ENCODE measurements at regions not wholly inside any gene's neighbourhood (a gene's known extent, or its start where the extent isn't known, plus 50 kb on each side); places are given as distances from the start of the nearest gene placed in this dataset.
"Not testable (repeated sequence)": the region's sequence is repeated elsewhere in the genome, so short reads cannot be mapped to it uniquely, and the experiment has no call there.

DNA sequence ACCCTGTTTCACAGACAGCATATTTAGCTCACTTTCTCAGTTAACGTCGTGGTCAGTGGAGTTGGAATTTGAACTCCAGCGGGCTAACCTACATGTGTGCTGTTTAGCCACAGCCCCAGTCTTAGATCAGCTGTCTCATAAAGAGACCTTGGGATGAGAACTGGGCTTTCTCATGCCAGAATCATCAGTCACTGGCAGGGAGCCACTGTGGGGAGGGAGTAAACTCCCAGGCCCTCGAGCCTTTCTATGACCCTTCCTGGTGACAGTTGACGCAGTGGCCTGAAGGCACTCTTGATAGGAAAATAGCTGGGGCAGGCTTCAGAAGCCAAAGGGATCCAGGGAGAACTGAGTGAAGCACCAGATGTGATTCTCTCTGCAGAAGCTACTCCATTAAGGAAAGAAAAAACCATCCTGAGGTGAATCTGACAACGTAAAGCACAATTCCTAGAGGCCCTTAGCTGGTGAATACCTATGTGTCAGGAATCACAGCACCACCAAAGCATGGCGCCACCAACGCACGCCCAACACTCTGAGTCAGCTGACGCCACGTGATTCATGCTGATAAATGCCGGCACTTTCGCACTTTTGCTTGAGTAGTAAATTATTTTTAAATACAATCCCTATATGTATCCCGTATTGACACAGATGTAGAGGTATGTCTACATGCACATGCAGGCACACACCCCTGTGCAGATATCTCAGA lies 279.6 kb upstream of the TMEM132C start:
- no peak for DNase-seq (ENCODE audit: low read depth in 2 of 2)

DNA sequence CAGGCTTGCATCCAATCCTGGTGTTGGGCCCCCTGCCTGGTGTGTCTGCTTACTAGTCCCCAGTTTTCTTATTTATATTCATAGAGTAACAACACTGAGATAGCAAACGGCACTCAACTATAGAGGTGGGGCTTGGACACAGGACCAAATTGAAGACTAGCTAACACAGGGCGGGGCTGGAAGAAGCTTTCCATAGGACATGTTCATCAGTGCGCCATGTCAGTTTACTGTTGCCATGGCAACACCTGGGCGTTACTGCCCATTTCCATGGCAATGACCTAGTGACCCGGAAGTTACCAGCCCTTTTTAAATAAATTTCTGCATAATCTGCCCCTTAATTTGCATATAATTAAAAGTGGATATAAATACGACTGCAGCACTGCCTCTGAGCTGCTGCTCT lies 275.5 kb upstream of the TMEM132C start:
- no peak for DNase-seq (ENCODE audit: low read depth in 2 of 2)

- DNase-seq (ENCODE audit: low read depth in 2 of 2), result no peak
These were observed 268.0 kb upstream of the TMEM132C start for GRCh38 chr12:127998988-127999387.

DNA sequence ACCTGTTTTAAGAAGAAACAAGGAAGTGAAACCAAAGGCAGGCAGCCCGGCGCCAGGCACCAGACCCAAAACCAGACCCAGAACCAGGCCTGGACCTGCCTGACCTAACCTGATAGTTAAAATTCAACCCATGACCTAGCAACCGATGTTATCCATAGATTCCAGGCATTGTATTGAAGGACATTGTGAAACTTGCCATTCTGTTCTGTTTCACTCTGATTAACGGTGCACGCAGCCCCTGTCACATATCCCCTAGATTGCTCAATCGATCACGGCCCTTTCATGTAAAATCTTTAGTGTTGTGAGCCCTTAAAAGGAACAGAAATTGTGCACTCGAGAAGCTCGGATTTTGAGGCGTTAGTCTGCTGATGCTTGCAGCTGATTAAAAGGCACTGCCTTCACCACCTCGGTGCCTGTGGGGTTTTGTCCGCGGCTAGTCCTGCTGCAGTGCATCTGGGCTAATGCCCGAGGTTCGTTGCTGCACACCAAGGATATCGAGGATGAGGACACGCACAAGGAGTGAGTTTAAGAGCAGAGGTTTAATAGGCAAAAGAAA lies 262.5 kb upstream of the TMEM132C start:
- DNase-seq (ENCODE audit: low read depth in 2 of 2), result no peak

DNA sequence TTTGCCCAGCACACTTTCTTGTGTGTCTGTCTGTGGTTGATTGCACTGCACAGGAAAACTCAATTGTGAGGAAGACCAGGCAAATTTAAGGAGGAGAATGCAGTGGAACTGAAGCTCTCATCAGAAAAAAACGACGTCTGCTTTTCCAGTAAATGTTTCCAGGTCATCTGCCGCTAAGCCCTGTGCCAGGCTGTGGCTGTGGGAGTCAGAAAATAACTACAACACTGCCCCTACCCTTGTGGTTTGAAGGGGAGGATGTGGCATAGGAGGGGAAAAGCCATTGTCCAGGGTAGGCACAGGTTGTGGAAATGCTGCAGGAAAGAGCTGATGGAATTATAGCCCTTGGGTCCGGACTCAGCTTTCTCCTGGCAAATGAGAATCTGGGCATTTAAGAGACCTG lies 259.7 kb upstream of the TMEM132C start:
- no peak for DNase-seq (ENCODE audit: low read depth in 2 of 2)

DNA sequence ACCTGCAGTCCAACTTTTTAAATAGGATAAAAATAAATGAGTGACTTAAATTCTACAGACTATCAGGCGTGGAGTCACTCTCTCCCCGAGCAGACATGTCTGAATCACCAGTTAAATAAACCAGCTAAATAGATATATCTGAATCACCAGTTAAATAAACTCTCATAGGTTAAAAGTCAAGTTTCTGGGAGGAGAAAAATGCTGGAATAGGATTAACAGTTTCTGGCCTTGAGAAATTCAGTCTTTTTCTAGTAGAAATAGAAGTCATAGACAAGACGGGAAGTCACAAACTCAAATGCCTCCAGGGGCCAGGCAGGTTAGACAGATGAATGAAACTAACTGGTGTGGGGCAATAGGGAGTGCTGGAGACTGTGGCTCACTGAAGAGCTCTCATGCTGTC lies 258.6 kb upstream of the TMEM132C start:
- no peak for DNase-seq (ENCODE audit: low read depth in 2 of 2)

DNA sequence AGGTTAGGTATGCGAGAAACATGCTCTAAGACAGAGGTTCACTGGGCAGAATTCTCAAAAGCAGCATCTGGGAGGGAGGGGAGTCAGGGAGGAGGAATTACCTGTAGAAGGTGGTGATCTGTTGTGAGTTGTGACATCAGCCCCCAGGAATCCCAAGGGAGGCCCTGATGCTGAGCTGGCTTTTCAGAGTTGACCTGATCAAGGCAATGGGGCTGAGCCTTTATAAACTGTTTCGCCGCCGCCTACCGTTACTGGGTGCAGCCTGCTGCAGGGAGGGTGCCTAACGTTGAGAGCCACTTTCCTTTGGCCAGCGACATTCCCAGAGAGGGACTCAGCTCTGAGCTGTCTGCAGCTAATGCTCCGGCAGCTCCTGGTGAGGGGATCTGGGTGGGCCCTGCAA lies 257.9 kb upstream of the TMEM132C start:
- no peak for DNase-seq (ENCODE audit: low read depth in 2 of 2)

GRCh38 chr12:128012110-128012509 lies 254.9 kb upstream of the TMEM132C start:
- no peak for DNase-seq (ENCODE audit: low read depth in 2 of 2)

DNA sequence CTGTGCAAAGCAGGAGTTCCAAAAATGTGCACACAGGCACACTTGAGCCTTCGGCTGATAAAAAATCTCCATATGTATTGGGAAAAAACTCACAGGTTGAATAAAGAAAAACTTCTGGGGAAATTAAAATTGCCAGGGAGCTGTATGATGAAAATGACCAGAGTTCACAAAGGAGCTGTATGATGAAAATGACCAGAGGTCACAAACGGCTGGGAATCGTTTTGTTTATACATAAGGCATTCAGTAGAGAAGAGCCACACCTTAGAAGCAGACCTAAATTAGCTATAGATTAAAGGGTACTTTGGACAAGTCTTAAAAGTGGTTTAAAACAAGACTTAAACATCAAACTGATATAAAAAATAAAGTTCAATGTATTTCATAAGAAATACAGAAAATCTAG lies 251.7 kb upstream of the TMEM132C start:
- DNase-seq (ENCODE audit: low read depth in 2 of 2), result no peak

DNA sequence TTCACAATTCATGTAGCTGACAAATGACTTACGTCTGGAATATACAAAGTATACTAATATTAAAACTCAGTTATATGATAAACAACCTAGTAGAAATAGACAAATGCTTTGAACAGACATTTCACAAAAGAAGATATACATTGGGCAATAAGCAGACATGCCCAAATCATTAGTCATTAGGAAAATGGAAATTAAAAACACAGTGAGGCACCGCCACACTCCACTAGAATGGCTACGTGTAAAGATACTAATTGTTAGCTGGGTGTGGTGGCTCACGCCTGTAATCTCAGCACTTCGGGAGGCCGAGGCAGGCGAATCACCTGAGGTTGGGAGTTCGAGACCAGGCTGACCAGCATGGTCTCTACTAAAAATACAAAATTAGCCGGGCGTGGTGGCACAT lies 248.9 kb upstream of the TMEM132C start:
- DNase-seq (ENCODE audit: low read depth in 2 of 2), result no peak

DNA sequence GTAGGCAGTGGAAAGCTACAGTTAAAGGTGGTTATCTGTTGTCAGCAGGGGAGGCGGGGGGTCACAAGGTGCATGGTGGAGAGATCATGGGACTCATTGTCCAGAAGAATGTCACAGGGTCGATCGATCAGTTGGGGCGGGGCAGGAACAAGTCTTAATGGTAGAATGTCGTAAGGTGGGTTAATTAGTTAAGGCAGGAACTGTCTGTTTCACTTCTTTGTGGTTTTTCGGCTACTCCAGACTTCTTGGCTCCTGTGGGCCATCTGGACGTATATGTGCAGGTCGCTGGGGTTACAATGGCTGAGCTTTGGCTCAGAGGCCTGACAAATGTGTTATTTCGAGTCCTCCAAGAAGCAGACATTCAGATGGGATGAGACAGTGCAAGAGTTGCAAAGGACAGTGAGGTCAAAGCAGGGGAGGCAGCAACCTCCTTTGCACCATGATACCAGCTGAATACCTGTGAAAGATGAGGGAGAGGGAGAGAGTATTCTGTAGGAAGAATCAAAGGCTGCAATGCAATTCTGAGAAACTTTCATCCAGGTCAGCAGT lies 246.9 kb upstream of the TMEM132C start:
- no peak for DNase-seq (ENCODE audit: low read depth in 2 of 2)

GRCh38 chr12:128021561-128021960 lies 245.4 kb upstream of the TMEM132C start:
- DNase-seq (ENCODE audit: low read depth in 2 of 2), result no peak

DNA sequence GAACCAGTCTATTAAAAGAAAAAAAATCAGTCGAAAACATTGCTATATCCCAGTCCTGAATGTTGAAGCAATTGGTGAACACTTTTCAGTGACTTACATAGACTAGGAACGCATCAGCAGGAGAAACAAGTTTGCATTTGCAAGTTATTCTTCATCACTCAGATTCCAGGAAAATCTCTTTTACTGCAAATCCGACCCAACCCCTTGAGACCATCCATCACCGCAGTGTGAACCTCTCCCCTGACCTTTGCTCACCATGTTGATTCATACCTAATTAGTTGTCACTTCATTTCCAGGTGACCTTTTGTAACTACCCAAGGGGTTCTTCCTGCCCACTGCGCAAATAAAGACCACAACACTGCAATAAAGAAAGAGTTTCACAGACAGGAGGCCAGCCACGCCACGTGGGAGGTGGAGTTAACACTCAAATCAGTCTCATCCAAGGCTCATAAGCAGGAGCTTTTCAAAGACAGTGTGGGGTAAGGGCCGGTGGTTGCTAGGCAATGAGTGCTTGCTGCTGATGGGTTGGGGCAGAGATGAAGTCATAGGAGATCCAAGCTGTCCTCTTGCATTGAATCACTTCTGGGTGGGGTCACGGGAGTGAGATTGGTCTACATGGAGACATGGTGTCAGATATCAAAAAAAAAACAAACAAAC lies 241.3 kb upstream of the TMEM132C start:
- no peak for DNase-seq (ENCODE audit: low read depth in 2 of 2)

GRCh38 chr12:128026696-128027574 lies 240.0 kb upstream of the TMEM132C start:
- DNase-seq (ENCODE audit: low read depth in 2 of 2), result no peak

DNA sequence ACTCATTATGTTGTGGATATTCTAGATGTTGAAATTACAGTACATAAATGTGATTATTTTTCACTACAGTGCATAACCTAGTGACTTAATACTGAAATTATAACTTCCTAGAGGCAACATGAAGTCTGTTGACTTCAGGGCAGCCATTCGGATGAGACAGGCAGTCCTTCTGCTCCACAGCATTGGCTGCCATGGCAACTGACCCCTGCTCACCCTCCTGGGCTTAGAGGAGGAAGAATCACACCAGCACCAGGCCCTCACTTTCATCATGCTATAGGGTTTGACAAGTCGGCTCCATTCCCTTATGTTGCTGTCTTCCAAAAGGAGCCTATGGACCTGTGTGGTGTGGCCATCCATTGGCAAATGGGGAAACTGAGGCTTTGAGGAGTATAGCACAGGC lies 233.5 kb upstream of the TMEM132C start:
- no peak for DNase-seq (ENCODE audit: low read depth in 2 of 2)

DNA sequence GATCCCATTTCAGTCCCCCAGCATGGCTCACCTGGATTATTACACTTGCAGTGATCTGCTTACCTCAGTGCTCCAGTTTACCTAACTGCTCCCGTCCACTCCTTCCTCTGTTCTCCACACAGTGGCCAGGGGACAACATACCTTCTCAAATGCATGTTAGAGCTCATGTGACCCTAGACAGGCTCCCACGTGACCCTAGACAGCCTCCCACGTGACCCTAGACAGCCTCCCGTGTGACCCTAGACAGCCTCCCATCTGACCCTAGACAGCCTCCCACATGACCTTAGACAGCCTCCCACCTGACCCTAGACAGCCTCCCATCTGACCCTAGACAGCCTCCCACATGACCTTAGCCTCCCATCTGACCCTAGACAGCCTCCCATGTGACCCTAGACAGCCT lies 226.0 kb upstream of the TMEM132C start:
- DNase-seq (ENCODE audit: low read depth in 2 of 2), result no peak

DNA sequence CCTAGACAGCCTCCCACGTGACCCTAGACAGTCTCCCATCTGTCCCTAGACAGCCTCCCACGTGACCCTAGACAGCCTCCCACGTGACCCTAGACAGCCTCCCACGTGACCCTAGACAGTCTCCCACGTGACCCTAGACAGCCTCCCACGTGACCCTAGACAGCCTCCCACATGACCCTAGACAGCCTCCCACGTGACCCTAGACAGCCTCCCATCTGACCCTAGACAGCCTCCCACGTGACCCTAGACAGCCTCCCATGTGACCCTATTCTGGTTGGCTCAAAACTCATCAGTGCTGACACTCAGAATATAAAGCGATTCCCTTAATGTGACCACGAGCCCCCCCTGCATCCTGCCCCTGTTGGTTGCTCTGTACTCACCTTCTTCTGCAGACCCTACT lies 224.7 kb upstream of the TMEM132C start:
- DNase-seq (ENCODE audit: low read depth in 2 of 2), result not testable (repeated sequence)

- DNase-seq (ENCODE audit: low read depth in 2 of 2), result no peak
These were observed 224.1 kb upstream of the TMEM132C start for GRCh38 chr12:128042825-128043224.

- no peak for DNase-seq (ENCODE audit: low read depth in 2 of 2)
These were observed 223.7 kb upstream of the TMEM132C start for GRCh38 chr12:128043317-128043716.

DNA sequence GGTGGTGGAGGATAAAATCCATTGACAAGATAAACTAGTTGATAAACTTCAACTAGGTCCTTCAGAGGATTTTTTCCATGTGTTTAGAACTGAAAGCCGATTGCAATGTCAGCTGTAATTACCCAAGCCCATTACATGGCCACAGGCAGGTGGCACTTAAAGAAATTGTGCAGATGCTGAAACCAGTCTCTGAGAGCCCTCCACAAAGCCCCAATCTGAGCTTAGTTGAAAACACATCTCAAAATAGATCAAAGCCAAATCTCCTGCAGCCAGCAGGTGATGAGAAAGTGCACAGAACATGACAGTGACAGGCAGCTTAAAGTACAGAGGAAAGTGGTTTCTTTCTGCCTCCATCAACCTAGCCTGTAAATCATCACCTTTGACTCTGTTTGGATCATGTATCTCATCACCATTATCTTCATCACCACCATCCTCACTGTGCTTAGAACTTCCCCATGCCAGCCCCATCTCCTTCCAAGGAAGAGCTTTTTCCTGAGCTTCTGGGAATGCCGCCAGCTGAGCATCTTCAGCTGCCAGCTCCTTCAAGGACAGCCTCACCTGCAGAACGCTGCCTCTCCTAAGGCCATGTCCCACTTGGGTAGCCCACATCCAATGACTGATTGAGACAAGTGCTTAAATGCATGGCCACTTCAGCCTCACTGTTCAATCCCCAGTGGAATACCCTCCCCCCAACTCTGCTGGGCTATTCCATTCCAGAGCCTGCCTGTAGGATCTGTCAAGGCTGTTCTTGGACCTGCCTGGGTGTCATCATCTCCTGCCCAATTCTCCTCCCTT lies 219.5 kb upstream of the TMEM132C start:
- DNase-seq (ENCODE audit: low read depth in 2 of 2), result no peak

DNA sequence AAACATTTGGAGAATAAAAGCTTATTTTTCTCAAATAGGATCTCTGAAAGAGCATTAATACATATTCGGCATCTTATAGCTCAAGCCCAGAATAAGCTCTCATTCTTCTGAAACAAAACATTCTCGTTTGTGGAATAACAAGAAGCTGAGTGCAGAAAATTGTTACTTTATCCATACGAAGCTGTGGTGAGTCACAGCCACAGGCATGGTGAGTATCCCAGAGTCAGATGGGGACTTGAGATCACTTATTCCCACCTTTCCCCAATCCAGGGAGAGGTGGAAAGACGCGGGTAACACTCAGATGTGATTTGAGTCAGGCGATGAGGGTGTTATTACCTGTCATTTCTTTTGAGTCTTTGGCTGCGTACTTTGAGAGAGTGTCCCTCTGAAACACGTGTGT lies 214.6 kb upstream of the TMEM132C start:
- DNase-seq (ENCODE audit: low read depth in 2 of 2), result no peak
